HG02885 (cell line): ENCODE measurements at regions not wholly inside any gene's neighbourhood (a gene's known extent, or its start where the extent isn't known, plus 50 kb on each side); places are given as distances from the start of the nearest gene placed in this dataset.

Experiments used
- ATAC-seq: cut with Tn5 transposase; IDR thresholded peaks from one replicate; pipeline ENCODE4 v1.9.1; 2021; ENCODE audit warnings: mild to moderate bottlenecking; ENCODE audit not compliant: unreplicated experiment, poor library complexity

- ATAC-seq, result no peak
These were observed 59.5 kb downstream of the TMEM174 start for GRCh38 chr5:73232266-73233041.

GRCh38 chr5:73231246-73231778 lies 58.3 kb downstream of the TMEM174 start:
- no peak for ATAC-seq

GRCh38 chr5:73230264-73231245 lies 57.6 kb downstream of the TMEM174 start:
- ATAC-seq, result no peak

GRCh38 chr5:73229271-73229670 lies 56.3 kb downstream of the TMEM174 start:
- ATAC-seq, result no peak

- ATAC-seq, result no peak
These were observed 55.1 kb downstream of the TMEM174 start for GRCh38 chr5:73228052-73228451.
